ENCODE measurements at regions not wholly inside any gene's neighbourhood (a gene's known extent, or its start where the extent isn't known, plus 50 kb on each side); places are given as distances from the start of the nearest gene placed in this dataset.
"Not testable (repeated sequence)": the region's sequence is repeated elsewhere in the genome, so short reads cannot be mapped to it uniquely, and the experiment has no call there.

GRCh38 chr2:176575237-176575744 is 306.0 kb downstream of the MTX2 start:
- peak; percentile 59 for DNase-seq

GRCh38 chr2:176577054-176577453 is 307.8 kb downstream of the MTX2 start:
- no peak for DNase-seq

GRCh38 chr2:176578292-176578691 is 309.1 kb downstream of the MTX2 start:
- DNase-seq: not testable (repeated sequence)

DNA sequence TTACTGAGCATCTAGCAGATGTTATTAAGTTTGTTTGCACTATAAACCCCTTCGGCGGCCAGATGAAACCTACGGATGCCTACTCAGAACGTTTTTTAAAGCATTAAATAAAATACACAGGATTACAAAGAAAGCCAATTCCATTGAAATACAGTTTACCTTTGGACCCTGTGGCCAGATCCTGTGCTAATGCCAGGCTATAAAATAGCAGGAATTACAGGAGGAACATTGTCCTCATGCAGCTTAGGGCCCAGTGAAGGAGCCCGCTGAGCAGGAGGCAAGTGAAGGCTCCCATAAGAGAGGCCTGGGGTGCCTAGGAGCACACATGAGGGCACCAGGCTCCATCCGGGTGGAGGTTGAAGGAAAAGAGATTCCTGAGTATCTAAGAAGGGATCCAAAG is 310.4 kb downstream of the MTX2 start:
- DNase-seq: no peak

GRCh38 chr2:176581557-176582165 is 312.4 kb downstream of the MTX2 start:
- no peak for DNase-seq

DNA sequence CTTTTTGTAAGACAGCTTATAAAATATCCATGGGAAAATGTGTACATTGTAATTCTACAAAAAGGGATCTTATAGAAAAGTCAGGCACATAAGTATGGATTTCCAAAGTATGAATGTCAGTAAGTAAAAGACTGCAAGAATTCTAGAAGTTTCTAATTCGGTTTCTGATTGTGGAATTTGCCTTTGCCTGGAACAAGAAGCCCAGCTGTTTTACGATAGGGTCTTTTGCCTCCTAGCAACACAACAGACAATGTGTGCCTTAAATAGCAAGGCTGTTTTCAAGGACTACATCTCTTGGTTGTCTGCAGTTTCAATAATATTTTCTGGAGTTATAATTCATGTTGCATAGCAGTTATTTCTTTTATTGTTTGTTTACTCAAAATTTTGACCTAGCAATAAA is 312.9 kb downstream of the MTX2 start:
- DNase-seq: no peak

DNA sequence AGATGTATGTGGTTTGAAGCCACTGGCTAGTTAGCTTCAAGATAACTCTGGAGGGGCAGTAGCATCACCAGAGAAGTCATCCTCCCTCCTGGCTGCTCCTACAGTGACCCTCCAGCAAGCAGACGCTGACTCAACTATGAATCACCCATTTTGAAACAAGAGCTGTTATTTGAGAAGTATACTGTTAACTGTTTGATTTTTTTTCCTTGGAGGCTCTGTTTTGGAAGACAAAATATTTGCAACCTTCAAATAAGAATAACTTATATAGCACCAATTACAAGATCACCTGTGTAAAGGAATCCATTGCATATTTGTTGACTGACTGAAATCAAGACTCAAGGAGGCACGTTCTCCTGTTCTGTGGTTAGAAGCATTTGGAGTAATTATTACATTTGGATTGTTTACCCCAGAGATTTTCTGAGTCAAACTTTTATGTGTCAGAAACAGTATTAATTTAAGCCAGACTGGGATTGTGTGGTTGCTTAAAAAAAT is 313.8 kb downstream of the MTX2 start:
- no peak for DNase-seq

GRCh38 chr2:176583607-176584006 is 314.4 kb downstream of the MTX2 start:
- DNase-seq: no peak

- DNase-seq: no peak
These were observed 315.1 kb downstream of the MTX2 start for GRCh38 chr2:176584333-176584732.

GRCh38 chr2:176585291-176585690 is 316.0 kb downstream of the MTX2 start:
- no peak for DNase-seq

- DNase-seq: no peak
These were observed 316.5 kb downstream of the MTX2 start for GRCh38 chr2:176585791-176586190.

- DNase-seq: no peak
These were observed 320.0 kb downstream of the MTX2 start for GRCh38 chr2:176589287-176589686.

- DNase-seq: no peak
These were observed 320.7 kb downstream of the MTX2 start for GRCh38 chr2:176589825-176590440.

- DNase-seq: no peak
These were observed 323.0 kb downstream of the MTX2 start for GRCh38 chr2:176592216-176592615.

- DNase-seq: no peak
These were observed 326.7 kb downstream of the MTX2 start for GRCh38 chr2:176595986-176596385.

DNA sequence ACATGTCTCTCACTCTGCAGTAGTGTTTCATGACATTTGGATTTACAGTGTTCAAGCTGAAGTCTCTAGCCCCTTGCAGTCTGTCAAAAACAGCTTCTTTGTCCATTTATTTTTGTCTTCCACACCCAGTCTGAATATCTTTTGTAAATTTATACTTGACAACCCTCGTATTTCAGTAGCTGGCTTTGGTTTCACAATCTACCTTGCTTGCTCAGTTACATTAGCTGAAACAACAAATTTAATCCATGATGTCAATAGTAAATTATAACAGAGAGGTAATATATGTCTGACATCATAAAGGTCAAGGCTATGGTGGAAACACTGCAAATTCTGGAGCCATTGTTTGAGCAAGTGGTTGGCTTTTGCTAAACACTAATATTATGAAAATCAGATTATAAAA is 328.7 kb downstream of the MTX2 start:
- no peak for DNase-seq

DNA sequence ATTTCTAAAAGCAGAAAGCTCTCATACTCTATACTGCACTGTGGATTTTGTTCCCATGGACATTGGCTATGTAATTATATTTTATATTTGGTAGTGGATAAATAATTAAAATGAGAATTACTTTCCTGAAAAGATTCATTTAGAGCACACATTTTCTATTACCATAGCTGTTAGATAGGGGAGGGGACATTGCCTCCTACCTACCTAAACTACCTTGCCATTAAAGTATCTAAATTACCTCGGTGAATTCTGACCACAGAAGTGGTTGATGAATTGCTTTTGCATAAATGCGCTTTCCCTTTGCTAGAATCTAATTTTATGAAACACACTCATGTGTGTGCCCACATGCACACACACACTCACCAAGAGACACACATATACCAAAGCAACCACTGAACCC is 329.1 kb downstream of the MTX2 start:
- DNase-seq: no peak

DNA sequence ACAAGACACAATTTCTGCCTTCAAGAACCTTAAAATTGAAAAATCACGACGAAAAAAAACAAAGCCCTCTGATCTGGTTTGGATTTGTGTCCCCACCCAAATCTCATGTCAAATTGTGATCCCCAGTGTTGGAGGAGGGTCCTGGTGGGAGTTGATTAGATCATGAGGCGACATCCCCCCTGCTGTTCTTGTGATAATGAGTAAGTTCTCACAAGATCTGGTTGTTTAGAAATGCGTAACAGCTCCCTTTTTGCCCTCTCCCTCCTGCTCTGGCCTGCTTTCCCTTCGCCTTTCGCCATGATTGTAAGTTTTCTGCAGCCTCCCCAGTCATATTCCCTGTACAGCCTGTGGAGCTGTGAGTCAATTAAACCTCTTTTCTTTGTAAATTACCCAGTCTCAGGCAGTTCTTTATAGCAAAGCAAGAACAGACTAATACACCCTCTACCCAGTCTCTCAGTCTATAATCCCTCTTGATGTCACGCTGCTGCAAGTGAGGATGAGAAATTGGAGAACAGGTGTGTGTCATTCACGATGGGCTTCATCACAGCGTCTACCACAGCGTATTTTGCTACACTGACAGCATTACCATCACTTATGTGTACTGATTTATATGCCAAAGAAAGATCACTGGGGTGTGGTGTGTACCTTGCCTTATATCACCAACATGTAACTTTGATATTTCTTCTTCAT is 330.7 kb downstream of the MTX2 start:
- DNase-seq: no peak

DNA sequence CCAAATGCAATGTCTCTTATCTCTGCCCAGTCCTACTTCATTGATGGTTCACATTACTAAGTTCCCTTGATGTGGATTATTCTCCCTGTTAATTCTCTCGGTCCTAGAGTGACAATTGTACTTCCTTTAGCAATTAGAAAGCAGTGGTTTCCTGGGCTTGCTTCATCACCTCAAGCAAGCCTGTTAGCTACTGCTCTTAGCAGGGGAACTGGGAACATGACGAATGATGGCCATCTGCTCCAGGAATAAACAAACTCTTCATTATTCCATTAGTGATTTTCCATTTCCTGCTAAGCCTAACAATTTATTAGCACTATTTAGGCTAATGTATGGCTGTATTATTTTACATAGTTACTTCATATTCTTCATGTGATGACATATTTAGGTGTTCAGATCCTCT is 331.8 kb downstream of the MTX2 start:
- DNase-seq: peak; percentile 46

DNA sequence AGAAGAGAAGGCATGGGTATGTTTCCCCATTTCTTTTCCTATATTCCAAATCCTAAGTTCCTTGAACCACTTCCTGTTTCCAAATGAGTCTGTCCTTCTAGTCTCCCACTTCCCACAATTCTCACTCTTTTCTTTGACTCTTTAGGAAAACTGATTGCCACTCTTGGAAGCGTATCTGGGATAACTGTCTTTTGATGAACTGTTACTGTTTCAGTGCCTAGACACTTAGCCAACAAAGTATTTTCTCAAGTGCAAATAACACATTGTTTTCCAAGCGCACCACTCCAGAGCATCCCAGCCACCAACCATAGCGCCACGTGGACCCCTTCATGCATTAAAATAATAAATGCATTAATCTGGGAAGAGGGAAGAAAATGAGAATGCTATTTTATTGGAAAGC is 342.8 kb downstream of the MTX2 start:
- no peak for DNase-seq

DNA sequence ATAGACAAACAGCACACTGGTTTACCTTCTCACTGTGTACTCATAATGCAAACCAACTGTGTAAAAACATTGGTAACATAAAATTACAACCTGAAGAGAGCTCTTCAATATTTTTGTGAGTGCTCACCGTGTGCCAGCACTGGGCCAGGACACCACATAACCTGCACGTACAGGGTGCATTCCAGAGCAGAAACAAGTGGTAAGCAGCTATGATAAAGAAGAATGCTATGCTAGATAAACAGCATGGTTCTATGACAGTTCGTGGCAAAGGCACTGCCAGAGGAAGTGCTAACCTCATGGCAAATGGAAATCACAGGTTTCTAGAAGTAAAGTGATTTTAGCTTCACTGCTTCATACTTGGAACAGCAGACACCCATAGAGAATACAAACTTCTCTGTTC is 343.5 kb downstream of the MTX2 start:
- no peak for DNase-seq

- no peak for DNase-seq
These were observed 344.2 kb downstream of the MTX2 start for GRCh38 chr2:176613323-176613987.

DNA sequence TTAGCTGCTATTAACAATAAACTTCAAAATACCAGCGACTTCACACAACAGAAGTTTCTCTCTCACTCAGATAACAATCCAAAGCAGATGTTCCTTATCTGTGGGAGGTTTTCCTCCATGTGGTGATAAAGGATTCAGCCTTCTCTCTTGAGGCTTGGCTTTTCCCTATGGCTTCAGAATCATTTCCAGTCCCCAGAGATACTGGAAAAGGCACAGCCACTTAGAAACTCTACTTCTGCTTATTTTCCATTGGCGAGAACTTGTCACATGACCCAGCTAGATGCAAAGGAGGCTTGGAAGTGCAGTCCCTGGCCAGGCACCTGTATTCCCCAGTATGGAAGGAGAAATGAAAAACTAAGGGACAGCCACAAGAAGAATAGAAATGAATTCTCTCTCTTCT is 344.8 kb downstream of the MTX2 start:
- DNase-seq: no peak

DNA sequence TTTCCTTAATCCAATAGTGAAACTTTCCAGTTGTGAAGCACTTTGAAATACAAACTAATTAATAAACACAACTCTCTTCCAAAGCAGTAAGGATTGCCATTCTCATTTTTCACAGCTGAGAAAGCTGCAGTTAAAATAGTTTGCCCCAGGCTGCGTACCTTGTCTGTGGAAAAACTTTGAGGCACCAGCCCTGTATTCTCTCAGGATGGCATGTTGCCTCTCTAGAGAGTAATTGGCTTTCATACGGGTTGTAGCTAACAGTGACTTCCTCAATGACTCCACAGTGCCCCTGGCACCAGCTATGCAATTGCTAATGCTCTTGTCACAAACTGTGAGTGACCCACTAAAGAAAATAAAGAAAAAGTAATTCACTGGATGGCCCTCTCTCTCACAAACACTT is 345.7 kb downstream of the MTX2 start:
- DNase-seq: no peak

All from DMS153 (cell line).